ACC112 (cell line): ENCODE measurements at regions not wholly inside any gene's neighbourhood (a gene's known extent, or its start where the extent isn't known, plus 50 kb on each side); places are given as distances from the start of the nearest gene placed in this dataset.
"Not testable (repeated sequence)": the region's sequence is repeated elsewhere in the genome, so short reads cannot be mapped to it uniquely, and the experiment has no call there.

Experiments
- H2AFZ ChIP-seq: fragments of 200-600 bp; sonication (generic); one replicate; pipeline ENCODE4 v1.6.0; 2017; ENCODE audit warnings: antibody characterized with exemption, low read length; ENCODE audit not compliant: unreplicated experiment
- H3K27ac ChIP-seq: fragments of 200-600 bp; sonication (generic); 2 replicates; pipeline ENCODE4 v1.5.1; 2014; ENCODE audit warnings: low read depth, mild to moderate bottlenecking, antibody characterized with exemption, low read length, moderate library complexity
- H3K27me3 ChIP-seq: fragments of 200-600 bp; sonication (generic); 2 replicates; pipeline ENCODE4 v1.6.1; 2014; ENCODE audit warnings: mild to moderate bottlenecking, antibody characterized with exemption, low read length, moderate library complexity, mixed read lengths; ENCODE audit not compliant: insufficient read depth
- H3K36me3 ChIP-seq: fragments of 200-600 bp; sonication (generic); 2 replicates; pipeline ENCODE4 v1.6.1; 2016; ENCODE audit warnings: mild to moderate bottlenecking, antibody characterized with exemption, low read length, moderate library complexity, mixed read lengths; ENCODE audit not compliant: insufficient read depth
- H3K4me1 ChIP-seq: fragments of 200-600 bp; sonication (generic); one replicate; pipeline ENCODE4 v1.6.1; 2016; ENCODE audit warnings: low read length, mixed read lengths; ENCODE audit not compliant: insufficient read depth, unreplicated experiment, control insufficient read depth
- H3K4me3 ChIP-seq: fragments of 200-600 bp; sonication (generic); 2 replicates; pipeline ENCODE4 v1.5.1; 2014; ENCODE audit warnings: mild to moderate bottlenecking, low read depth, low read length
- H3K79me2 ChIP-seq: fragments of 200-600 bp; sonication (generic); one replicate; pipeline ENCODE4 v1.6.0; 2016; ENCODE audit warnings: low read length; ENCODE audit not compliant: control insufficient read depth, unreplicated experiment, insufficient read depth

- Histone ChIP-seq H3K27me3 (no peaks in the 10 kb centered on the region), H3K36me3 (no peaks in the 10 kb centered on the region), H3K79me2 (no peaks in the 10 kb centered on the region), H3K4me1 (no peaks in the 10 kb centered on the region), H2AFZ (no peak overlapping the region), H3K4me3 (no peak overlapping the region), H3K27ac (no peak overlapping the region)
These were observed 72.2 kb upstream of the ABLIM1 start for GRCh38 chr10:114730291-114730690.

- no peaks in the 10 kb centered on the region for H3K4me1 ChIP-seq
- H2AFZ ChIP-seq, result no peak overlapping the region
- no peak overlapping the region for H3K27ac ChIP-seq
- no peaks in the 10 kb centered on the region for H3K27me3 ChIP-seq
- H3K79me2 ChIP-seq, result no peaks in the 10 kb centered on the region
- no peaks in the 10 kb centered on the region for H3K36me3 ChIP-seq
- H3K4me3 ChIP-seq, result no peak overlapping the region
These were observed 74.9 kb upstream of the ABLIM1 start for GRCh38 chr10:114732931-114733330.

DNA sequence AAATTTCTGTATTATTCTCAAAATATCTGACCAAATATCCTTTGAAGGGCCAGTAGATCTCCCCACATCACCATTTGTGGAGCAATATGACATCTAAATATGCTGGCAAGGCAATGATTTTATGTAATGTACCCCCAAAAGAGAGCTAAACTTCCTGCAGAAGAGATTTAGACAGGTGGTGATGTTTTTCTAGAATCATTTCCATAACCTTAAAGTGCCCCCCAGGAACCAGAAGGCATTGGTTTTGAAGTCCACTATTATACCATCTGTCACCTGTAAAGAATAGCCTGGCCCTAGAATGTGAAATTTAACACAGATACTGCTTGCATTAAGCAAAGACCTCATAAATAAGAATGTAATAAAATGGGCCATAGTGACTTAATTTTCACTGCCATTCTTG lies 77.9 kb upstream of the ABLIM1 start:
- H3K4me1 ChIP-seq, result no peaks in the 10 kb centered on the region
- H3K27me3 ChIP-seq, result no peaks in the 10 kb centered on the region
- no peak overlapping the region for H2AFZ ChIP-seq
- H3K4me3 ChIP-seq, result no peak overlapping the region
- no peak overlapping the region for H3K27ac ChIP-seq
- H3K36me3 ChIP-seq, result no peaks in the 10 kb centered on the region
- no peaks in the 10 kb centered on the region for H3K79me2 ChIP-seq

- no peaks in the 10 kb centered on the region for H3K4me1 ChIP-seq
- no peaks in the 10 kb centered on the region for H3K27me3 ChIP-seq
- no peak overlapping the region for H3K4me3 ChIP-seq
- H3K36me3 ChIP-seq, result no peaks in the 10 kb centered on the region
- H3K27ac ChIP-seq, result no peak overlapping the region
- no peak overlapping the region for H2AFZ ChIP-seq
- no peaks in the 10 kb centered on the region for H3K79me2 ChIP-seq
These were observed 77.9 kb upstream of the FHIP2A start for GRCh38 chr10:114743521-114744231.

- Histone ChIP-seq H3K4me3 (no peak overlapping the region), H3K27ac (no peak overlapping the region), H3K4me1 (no peaks in the 10 kb centered on the region), H2AFZ (no peak overlapping the region), H3K36me3 (no peaks in the 10 kb centered on the region), H3K27me3 (no peaks in the 10 kb centered on the region), H3K79me2 (no peaks in the 10 kb centered on the region)
These were observed 75.0 kb upstream of the FHIP2A start for GRCh38 chr10:114746531-114746930.

- Histone ChIP-seq H3K27ac (no peak overlapping the region), H2AFZ (no peak overlapping the region), H3K4me1 (peaks cover 4% of the 10 kb centered on the region), H3K27me3 (no peaks in the 10 kb centered on the region), H3K36me3 (no peaks in the 10 kb centered on the region), H3K4me3 (no peak overlapping the region), H3K79me2 (no peaks in the 10 kb centered on the region)
These were observed 73.3 kb upstream of the FHIP2A start for GRCh38 chr10:114748241-114748640.

DNA sequence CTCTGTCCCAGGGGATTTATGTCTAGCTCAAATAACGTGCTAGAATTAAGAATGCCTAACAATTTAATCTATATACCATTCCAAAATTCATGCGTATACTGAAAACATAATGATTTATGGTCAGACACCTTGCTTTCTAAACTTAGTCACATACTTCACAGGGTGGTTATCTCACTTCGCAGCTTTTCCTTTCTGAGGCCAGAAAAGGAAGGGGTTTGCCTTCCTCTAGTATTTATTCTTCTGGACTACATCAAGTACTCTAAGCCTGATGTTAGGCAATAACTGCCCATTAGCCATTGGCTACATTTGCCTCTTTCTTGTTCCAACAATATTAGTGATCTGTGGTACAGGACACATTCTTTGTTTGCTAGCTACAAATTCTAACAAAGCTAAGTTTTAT lies 72.6 kb upstream of the FHIP2A start:
- Histone ChIP-seq H3K36me3 (no peaks in the 10 kb centered on the region), H3K27me3 (no peaks in the 10 kb centered on the region), H3K27ac (no peak overlapping the region), H2AFZ (no peak overlapping the region), H3K4me3 (no peak overlapping the region), H3K79me2 (no peaks in the 10 kb centered on the region), H3K4me1 (peaks cover 4% of the 10 kb centered on the region)

- Histone ChIP-seq H3K79me2 (no peaks in the 10 kb centered on the region), H3K27ac (no peak overlapping the region), H3K36me3 (no peaks in the 10 kb centered on the region), H2AFZ (no peak overlapping the region), H3K27me3 (no peaks in the 10 kb centered on the region), H3K4me3 (no peak overlapping the region), H3K4me1 (peaks cover 8% of the 10 kb centered on the region)
These were observed 72.1 kb upstream of the FHIP2A start for GRCh38 chr10:114749510-114749909.

- H3K4me3 ChIP-seq, result no peak overlapping the region
- peaks cover 12% of the 10 kb centered on the region for H3K4me1 ChIP-seq
- H3K79me2 ChIP-seq, result no peaks in the 10 kb centered on the region
- H3K27me3 ChIP-seq, result no peaks in the 10 kb centered on the region
- H2AFZ ChIP-seq, result no peak overlapping the region
- H3K27ac ChIP-seq, result no peak overlapping the region
- no peaks in the 10 kb centered on the region for H3K36me3 ChIP-seq
These were observed 69.7 kb upstream of the FHIP2A start for GRCh38 chr10:114751856-114752255.

GRCh38 chr10:114752570-114752969 lies 69.0 kb upstream of the FHIP2A start:
- not testable (repeated sequence) for H3K27me3 ChIP-seq

DNA sequence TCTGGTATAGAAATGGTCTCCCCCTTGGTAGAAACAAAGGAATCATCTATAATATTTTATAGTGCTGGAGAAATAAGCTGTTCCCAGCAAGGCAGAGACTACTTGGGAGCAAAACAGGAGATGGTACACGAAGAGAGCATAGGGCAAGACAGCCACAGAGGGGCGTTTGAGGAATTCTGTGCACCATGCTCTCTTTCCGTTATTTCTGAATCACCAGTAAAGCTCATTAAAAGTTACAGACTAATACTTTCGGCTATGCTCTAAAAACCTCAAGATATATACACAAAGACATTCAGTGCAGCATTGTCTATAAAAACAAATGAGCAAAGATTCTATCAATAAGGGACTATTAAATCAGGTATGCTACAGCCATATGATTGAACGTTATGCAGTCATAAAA lies 68.5 kb upstream of the FHIP2A start:
- Histone ChIP-seq H2AFZ (no peak overlapping the region), H3K79me2 (no peaks in the 10 kb centered on the region), H3K4me3 (no peak overlapping the region), H3K27ac (no peak overlapping the region), H3K27me3 (no peaks in the 10 kb centered on the region), H3K36me3 (no peaks in the 10 kb centered on the region), H3K4me1 (peaks cover 12% of the 10 kb centered on the region)

More at GRCh38 chr10:114752570-114752969, 69.0 kb upstream of the FHIP2A start:
- peaks cover 12% of the 10 kb centered on the region for H3K4me1 ChIP-seq
- H3K79me2 ChIP-seq, H3K27ac ChIP-seq, H2AFZ ChIP-seq, H3K4me3 ChIP-seq, H3K36me3 ChIP-seq: not testable (repeated sequence)
